ENCODE measurements at regions not wholly inside any gene's neighbourhood (a gene's known extent, or its start where the extent isn't known, plus 50 kb on each side); places are given as distances from the start of the nearest gene placed in this dataset.

- TF ChIP-seq TSHZ1 (tag by site-specific recombination; IDR thresholded peaks at IDR 0.05; ENCODE audit: borderline replicate concordance) = no peak
- TF ChIP-seq ZNF423 (tag by site-specific recombination; IDR thresholded peaks at IDR 0.05) = no peak
Observed at GRCh38 chr4:43113196-43113595, 220.7 kb downstream of the GRXCR1 start (continued).

GRCh38 chr4:43126595-43126994 lies 234.1 kb downstream of the GRXCR1 start:
- no peaks in the 10 kb centered on the region for H3K4me1 ChIP-seq (ENCODE audit: control insufficient read depth, insufficient read depth, low read length)
- no peaks in the 10 kb centered on the region for H3K36me3 ChIP-seq (ENCODE audit: control insufficient read depth in 2 of 2, insufficient read depth in 1 of 2, low read length in 2 of 2)
- no peak for TF ChIP-seq ZNF768 (tag by site-specific recombination; IDR thresholded peaks at IDR 0.05)
- no peak for TF ChIP-seq TRIM28 (IDR thresholded peaks at IDR 0.05; ENCODE audit: borderline replicate concordance, low read length)
- TF ChIP-seq ZNF112 (tag by site-specific recombination; IDR thresholded peaks at IDR 0.05) = no peak
- no peak for TF ChIP-seq ZNF510 (tag by site-specific recombination; IDR thresholded peaks at IDR 0.05; ENCODE audit: insufficient replicate concordance)
- no peak for TF ChIP-seq ZNF140 (tag by site-specific recombination; IDR thresholded peaks at IDR 0.05)
- no peak for TF ChIP-seq RBAK (tag by site-specific recombination; IDR thresholded peaks at IDR 0.05)
- no peak for TF ChIP-seq ZNF423 (tag by site-specific recombination; IDR thresholded peaks at IDR 0.05)
- TF ChIP-seq ZIC2 (tag by site-specific recombination; IDR thresholded peaks at IDR 0.05) = no peak
- H3K9me3 ChIP-seq (ENCODE audit: control insufficient read depth, insufficient read depth, low read depth, low read length) = no peaks in the 10 kb centered on the region
- no peak overlapping the region for H3K4me3 ChIP-seq (ENCODE audit: low read depth, low read length)
- ChIA-PET CTCF (no interaction called here), POLR2A (no interaction called here)
- H3K27ac ChIP-seq (ENCODE audit: extremely low read depth, low read depth, low read length) = no peak overlapping the region

DNA sequence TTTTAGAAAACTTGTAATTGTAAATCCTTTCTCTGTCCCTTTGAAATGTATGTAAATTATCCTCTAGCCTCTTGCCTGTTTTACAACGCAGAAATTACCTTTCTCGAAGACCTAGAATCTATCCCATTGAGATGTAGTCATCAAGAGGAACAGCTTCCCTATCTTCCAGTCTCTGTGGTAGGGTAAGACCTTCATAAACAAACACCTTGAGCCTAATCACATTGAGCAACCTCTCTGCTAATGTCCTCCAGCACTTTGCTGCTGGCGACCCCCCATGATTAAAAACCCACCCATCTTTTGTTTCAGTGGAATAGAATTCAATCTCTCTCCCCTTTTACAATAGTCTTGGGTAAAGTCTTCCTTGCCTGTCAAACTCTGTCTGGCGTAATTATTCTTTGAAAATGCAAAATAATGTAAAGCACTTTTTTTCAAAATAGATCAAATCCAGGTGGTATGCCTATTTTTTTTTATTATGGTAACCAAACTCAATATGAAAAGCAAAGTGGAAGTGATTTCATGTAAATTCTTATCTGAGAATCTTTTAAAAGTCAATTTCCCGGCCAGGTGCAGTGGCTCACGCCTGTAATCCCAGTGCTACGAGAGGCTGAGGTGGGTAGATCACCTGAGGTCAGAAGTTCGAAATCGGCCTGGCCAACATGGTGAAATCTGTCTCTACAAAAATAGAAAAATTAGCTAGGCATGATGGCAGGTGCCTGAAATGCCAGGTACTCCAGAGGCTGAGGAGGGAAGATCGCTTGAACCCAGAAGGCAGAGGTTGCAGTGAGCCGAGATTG lies 237.9 kb downstream of the GRXCR1 start:
- Histone ChIP-seq H3K4me1 (ENCODE audit: control insufficient read depth, insufficient read depth, low read length) (no peaks in the 10 kb centered on the region), H3K4me3 (ENCODE audit: low read depth, low read length) (no peak overlapping the region), H3K9me3 (ENCODE audit: control insufficient read depth, insufficient read depth, low read depth, low read length) (no peaks in the 10 kb centered on the region), H3K36me3 (ENCODE audit: control insufficient read depth in 2 of 2, insufficient read depth in 1 of 2, low read length in 2 of 2) (no peaks in the 10 kb centered on the region), H3K27ac (ENCODE audit: extremely low read depth, low read depth, low read length) (no peak overlapping the region)
- POLR2A ChIA-PET = no interaction called here
- CTCF ChIA-PET = interaction anchor here (0.8 kb wide), 1 partner anchor 464 kb away, joined by 3 read pairs; no protein-coding TSS in a partner anchor
- no peak for TF ChIP-seq ZNF544 (tag by site-specific recombination; IDR thresholded peaks at IDR 0.05)
- TF ChIP-seq, protein P1, sequence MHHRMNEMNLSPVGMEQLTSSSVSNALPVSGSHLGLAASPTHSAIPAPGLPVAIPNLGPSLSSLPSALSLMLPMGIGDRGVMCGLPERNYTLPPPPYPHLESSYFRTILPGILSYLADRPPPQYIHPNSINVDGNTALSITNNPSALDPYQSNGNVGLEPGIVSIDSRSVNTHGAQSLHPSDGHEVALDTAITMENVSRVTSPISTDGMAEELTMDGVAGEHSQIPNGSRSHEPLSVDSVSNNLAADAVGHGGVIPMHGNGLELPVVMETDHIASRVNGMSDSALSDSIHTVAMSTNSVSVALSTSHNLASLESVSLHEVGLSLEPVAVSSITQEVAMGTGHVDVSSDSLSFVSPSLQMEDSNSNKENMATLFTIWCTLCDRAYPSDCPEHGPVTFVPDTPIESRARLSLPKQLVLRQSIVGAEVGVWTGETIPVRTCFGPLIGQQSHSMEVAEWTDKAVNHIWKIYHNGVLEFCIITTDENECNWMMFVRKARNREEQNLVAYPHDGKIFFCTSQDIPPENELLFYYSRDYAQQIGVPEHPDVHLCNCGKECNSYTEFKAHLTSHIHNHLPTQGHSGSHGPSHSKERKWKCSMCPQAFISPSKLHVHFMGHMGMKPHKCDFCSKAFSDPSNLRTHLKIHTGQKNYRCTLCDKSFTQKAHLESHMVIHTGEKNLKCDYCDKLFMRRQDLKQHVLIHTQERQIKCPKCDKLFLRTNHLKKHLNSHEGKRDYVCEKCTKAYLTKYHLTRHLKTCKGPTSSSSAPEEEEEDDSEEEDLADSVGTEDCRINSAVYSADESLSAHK (tag by site-specific recombination; IDR thresholded peaks at IDR 0.05) = no peak
- TF ChIP-seq YY1 (tag by site-specific recombination; IDR thresholded peaks at IDR 0.05) = no peak
- TF ChIP-seq PRDM10 (tag by site-specific recombination; IDR thresholded peaks at IDR 0.05) = no peak
- TF ChIP-seq, protein P2, sequence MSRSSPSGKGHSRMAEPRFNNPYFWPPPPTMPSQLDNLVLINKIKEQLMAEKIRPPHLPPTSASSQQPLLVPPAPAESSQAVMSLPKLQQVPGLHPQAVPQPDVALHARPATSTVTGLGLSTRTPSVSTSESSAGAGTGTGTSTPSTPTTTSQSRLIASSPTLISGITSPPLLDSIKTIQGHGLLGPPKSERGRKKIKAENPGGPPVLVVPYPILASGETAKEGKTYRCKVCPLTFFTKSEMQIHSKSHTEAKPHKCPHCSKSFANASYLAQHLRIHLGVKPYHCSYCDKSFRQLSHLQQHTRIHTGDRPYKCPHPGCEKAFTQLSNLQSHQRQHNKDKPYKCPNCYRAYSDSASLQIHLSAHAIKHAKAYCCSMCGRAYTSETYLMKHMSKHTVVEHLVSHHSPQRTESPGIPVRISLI (tag by site-specific recombination; IDR thresholded peaks at IDR 0.05) = no peak
- no peak for TF ChIP-seq ZNF530 (tag by site-specific recombination; IDR thresholded peaks at IDR 0.05; ENCODE audit: low read depth)
- no peak for TF ChIP-seq ZNF792 (tag by site-specific recombination; IDR thresholded peaks at IDR 0.05)
- no peak for TF ChIP-seq GLI4 (tag by site-specific recombination; IDR thresholded peaks at IDR 0.05)
- TF ChIP-seq, protein P3, sequence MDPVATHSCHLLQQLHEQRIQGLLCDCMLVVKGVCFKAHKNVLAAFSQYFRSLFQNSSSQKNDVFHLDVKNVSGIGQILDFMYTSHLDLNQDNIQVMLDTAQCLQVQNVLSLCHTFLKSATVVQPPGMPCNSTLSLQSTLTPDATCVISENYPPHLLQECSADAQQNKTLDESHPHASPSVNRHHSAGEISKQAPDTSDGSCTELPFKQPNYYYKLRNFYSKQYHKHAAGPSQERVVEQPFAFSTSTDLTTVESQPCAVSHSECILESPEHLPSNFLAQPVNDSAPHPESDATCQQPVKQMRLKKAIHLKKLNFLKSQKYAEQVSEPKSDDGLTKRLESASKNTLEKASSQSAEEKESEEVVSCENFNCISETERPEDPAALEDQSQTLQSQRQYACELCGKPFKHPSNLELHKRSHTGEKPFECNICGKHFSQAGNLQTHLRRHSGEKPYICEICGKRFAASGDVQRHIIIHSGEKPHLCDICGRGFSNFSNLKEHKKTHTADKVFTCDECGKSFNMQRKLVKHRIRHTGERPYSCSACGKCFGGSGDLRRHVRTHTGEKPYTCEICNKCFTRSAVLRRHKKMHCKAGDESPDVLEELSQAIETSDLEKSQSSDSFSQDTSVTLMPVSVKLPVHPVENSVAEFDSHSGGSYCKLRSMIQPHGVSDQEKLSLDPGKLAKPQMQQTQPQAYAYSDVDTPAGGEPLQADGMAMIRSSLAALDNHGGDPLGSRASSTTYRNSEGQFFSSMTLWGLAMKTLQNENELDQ (tag by site-specific recombination; IDR thresholded peaks at IDR 0.05; ENCODE audit: low read depth) = no peak
- no peak for TF ChIP-seq SP3 (tag by site-specific recombination; IDR thresholded peaks at IDR 0.05)
